RWPE1 (cell line): ENCODE measurements at regions not wholly inside any gene's neighbourhood (a gene's known extent, or its start where the extent isn't known, plus 50 kb on each side); places are given as distances from the start of the nearest gene placed in this dataset.

Source experiments
- CTCF ChIA-PET: fragments of 350-600 bp; sonication (Branson Sonifier 250); formaldehyde crosslinking; extraction: SDS; loops from one replicate; lab custom pipeline; 2021; lab: Yijun Ruan, JAX
- POLR2A ChIA-PET: fragments of 400-600 bp; formaldehyde crosslinking; extraction: SDS; loops from one replicate; lab custom pipeline; 2020; ENCODE audit warnings: antibody characterized with exemption; ENCODE audit not compliant: low non-redundant PET; lab: Yijun Ruan, JAX
- DNase-seq: peaks from one replicate; pipeline ENCODE4 v3.0.0; 2012; ENCODE audit warnings: low spot score
- H3K27ac ChIP-seq: fragments of 450-650 bp; 2 replicates; pipeline ENCODE4 v1.5.1; 2017
- CTCF ChIP-seq: fragments of 450-650 bp; conservative IDR thresholded peaks from 2 replicates; pipeline ENCODE4 v1.5.1; 2017; ENCODE audit warnings: low read depth, mild to moderate bottlenecking

GRCh38 chrX:22664826-22665225, 334.9 kb upstream of the DDX53 start:
- DNase-seq: no peak
- TF ChIP-seq CTCF: no peak
- CTCF ChIA-PET: no interaction called here
- POLR2A ChIA-PET: no interaction called here
- H3K27ac ChIP-seq: no peak overlapping the region

- POLR2A ChIA-PET: no interaction called here
- CTCF ChIA-PET: no interaction called here
- H3K27ac ChIP-seq: no peak overlapping the region
- no peak for TF ChIP-seq CTCF
- no peak for DNase-seq
Observed at GRCh38 chrX:22665818-22666217, 333.9 kb upstream of the DDX53 start.

- ChIA-PET POLR2A (no interaction called here), CTCF (no interaction called here)
- no peak for TF ChIP-seq CTCF
- no peak for DNase-seq
- H3K27ac ChIP-seq: no peak overlapping the region
Observed at GRCh38 chrX:22666441-22666840, 333.3 kb upstream of the DDX53 start.

GRCh38 chrX:22674932-22675331, 324.8 kb upstream of the DDX53 start:
- ChIA-PET POLR2A (no interaction called here), CTCF (interaction anchor here (0.5 kb wide), 1 partner anchor 942 kb away, joined by 3 read pairs; no protein-coding TSS in a partner anchor)
- no peak for DNase-seq

GRCh38 chrX:22686138-22686541, 313.6 kb upstream of the DDX53 start:
- no peak for DNase-seq
- no peak overlapping the region for H3K27ac ChIP-seq
- CTCF ChIA-PET: interaction anchor here (0.6 kb wide), 1 partner anchor 14 kb away, joined by 3 read pairs; no protein-coding TSS in a partner anchor
- no peak for TF ChIP-seq CTCF
- POLR2A ChIA-PET: no interaction called here

More at GRCh38 chrX:22674932-22675331, 324.8 kb upstream of the DDX53 start:
- H3K27ac ChIP-seq: no peak overlapping the region
- TF ChIP-seq CTCF: no peak

GRCh38 chrX:22689290-22689689, 310.5 kb upstream of the DDX53 start:
- TF ChIP-seq CTCF: no peak
- no peak for DNase-seq
- ChIA-PET POLR2A (no interaction called here), CTCF (no interaction called here)
- H3K27ac ChIP-seq: no peak overlapping the region

GRCh38 chrX:22690116-22690515, 309.6 kb upstream of the DDX53 start:
- no peak for TF ChIP-seq CTCF
- H3K27ac ChIP-seq: no peak overlapping the region
- ChIA-PET CTCF (no interaction called here), POLR2A (no interaction called here)
- DNase-seq: no peak
